RWPE1 (cell line): ENCODE measurements at regions not wholly inside any gene's neighbourhood (a gene's known extent, or its start where the extent isn't known, plus 50 kb on each side); places are given as distances from the start of the nearest gene placed in this dataset.
A peak's percentile ranks its signal among the peaks of the same experiment; 100 is the strongest.

Experiments
- CTCF ChIA-PET: fragments of 350-600 bp; sonication (Branson Sonifier 250); formaldehyde crosslinking; extraction: SDS; loops from one replicate; lab custom pipeline; 2021; lab: Yijun Ruan, JAX
- POLR2A ChIA-PET: fragments of 400-600 bp; formaldehyde crosslinking; extraction: SDS; loops from one replicate; lab custom pipeline; 2020; ENCODE audit warnings: antibody characterized with exemption; ENCODE audit not compliant: low non-redundant PET; lab: Yijun Ruan, JAX
- DNase-seq: peaks from one replicate; pipeline ENCODE4 v3.0.0; 2012; ENCODE audit warnings: low spot score
- H3K27ac ChIP-seq: fragments of 450-650 bp; 2 replicates; pipeline ENCODE4 v1.5.1; 2017
- TF ChIP-seq, protein P1 (sequence below): fragments of 450-650 bp; conservative IDR thresholded peaks from 2 replicates; pipeline ENCODE4 v1.5.1; 2017; ENCODE audit warnings: low read depth, mild to moderate bottlenecking

DNA sequence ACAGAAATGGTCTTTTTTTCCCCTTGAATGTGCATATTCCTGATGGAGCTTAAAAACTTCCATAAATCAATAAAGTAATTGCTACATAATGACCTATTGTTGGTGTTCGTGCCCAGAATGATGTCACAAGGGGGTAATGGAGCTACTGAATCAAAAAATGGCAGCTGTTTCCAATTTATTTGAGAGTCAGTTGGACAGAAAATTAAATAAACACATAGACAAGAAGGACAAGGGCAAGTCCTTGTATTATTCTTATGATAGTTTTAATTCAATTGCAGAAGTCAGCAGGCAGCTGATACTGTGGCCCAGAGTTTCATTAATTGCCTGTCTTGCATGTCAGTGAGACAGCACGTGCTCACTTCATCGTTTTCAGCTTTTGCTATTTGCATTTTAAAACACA, 473.5 kb downstream of the ETNK1 start:
- CTCF ChIA-PET = interaction anchor here (0.6 to 0.9 kb wide), 2 partner anchors 62 to 596 kb away, joined by 3 read pairs; no protein-coding TSS in a partner anchor
- POLR2A ChIA-PET = interaction anchor here (0.6 kb wide), 1 partner anchor 19 kb away, joined by 3 read pairs; no protein-coding TSS in a partner anchor
- no peak overlapping the region for H3K27ac ChIP-seq
- TF ChIP-seq, protein P1, sequence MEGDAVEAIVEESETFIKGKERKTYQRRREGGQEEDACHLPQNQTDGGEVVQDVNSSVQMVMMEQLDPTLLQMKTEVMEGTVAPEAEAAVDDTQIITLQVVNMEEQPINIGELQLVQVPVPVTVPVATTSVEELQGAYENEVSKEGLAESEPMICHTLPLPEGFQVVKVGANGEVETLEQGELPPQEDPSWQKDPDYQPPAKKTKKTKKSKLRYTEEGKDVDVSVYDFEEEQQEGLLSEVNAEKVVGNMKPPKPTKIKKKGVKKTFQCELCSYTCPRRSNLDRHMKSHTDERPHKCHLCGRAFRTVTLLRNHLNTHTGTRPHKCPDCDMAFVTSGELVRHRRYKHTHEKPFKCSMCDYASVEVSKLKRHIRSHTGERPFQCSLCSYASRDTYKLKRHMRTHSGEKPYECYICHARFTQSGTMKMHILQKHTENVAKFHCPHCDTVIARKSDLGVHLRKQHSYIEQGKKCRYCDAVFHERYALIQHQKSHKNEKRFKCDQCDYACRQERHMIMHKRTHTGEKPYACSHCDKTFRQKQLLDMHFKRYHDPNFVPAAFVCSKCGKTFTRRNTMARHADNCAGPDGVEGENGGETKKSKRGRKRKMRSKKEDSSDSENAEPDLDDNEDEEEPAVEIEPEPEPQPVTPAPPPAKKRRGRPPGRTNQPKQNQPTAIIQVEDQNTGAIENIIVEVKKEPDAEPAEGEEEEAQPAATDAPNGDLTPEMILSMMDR = no peak
- no peak for DNase-seq

DNA sequence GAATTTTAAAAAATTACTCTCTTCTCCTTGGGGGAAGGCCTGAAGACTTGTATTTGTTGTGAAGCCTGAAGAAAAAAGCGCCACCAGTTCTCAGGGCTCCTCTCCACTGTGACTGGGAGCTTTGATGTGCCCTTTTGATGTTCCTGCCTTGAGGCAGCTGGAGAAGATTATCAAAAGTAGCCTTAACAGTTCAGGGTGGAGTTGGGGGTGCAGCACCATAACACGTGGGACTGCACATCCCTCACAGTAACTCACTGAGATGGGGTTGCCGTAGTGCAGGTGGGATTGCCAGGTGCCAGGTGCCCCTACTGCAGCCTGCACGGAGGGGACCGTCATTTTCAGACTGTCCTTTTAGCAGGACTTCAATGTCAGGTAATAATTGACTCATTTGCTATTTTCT, 474.1 kb downstream of the ETNK1 start:
- no peak for DNase-seq
- ChIA-PET POLR2A (no interaction called here), CTCF (interaction anchor here (0.6 to 0.9 kb wide), 2 partner anchors 62 to 596 kb away, joined by 3 read pairs; no protein-coding TSS in a partner anchor)
- H3K27ac ChIP-seq = no peak overlapping the region
- TF ChIP-seq, protein P1 = no peak

DNA sequence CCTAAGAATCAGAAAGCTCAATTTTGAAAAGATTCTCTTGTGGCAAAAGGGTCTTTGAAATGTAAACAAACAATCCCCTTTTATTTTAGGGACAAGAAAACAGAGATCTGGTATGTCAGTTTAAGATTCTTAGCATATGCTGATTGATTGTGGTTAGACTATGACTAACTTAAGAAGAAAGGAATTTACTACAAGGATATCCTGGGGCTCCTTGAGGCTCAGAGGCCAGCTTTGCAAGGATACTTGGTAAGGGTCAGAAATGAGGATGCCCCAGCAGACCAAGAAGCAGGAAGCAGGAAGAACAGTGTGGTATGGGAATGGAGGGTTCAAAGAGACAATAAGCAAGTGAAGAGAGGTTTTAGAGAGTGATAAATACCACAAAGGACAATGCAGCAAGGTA, 474.6 kb downstream of the ETNK1 start:
- POLR2A ChIA-PET = no interaction called here
- no peak for DNase-seq
- CTCF ChIA-PET = interaction anchor here (0.5 to 0.6 kb wide), 2 partner anchors 220 to 235 kb away, joined by 3 to 4 read pairs; no protein-coding TSS in a partner anchor
- no peak overlapping the region for H3K27ac ChIP-seq
- TF ChIP-seq, protein P1 = no peak

DNA sequence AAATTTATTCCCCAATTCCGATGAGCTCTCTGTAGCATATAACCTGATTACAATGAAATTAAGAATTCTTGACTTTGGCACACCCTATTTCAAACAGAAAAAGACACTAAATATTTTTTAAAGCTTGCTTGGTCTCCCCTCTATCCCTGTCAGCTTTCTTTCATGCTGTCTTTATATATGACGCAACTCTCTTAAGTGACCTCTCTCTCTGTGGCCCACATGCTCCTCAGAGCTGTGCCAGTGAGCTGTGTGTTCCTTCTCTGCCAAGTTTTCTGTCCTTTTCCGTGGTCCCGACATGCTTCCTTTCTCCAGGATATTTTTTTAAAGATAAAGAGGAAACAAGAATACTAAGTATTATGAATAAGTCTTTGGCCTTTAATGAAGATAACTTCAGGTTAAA, 484.0 kb downstream of the ETNK1 start:
- ChIA-PET POLR2A (no interaction called here), CTCF (no interaction called here)
- no peak for DNase-seq
- no peak overlapping the region for H3K27ac ChIP-seq
- TF ChIP-seq, protein P1 = no peak

DNA sequence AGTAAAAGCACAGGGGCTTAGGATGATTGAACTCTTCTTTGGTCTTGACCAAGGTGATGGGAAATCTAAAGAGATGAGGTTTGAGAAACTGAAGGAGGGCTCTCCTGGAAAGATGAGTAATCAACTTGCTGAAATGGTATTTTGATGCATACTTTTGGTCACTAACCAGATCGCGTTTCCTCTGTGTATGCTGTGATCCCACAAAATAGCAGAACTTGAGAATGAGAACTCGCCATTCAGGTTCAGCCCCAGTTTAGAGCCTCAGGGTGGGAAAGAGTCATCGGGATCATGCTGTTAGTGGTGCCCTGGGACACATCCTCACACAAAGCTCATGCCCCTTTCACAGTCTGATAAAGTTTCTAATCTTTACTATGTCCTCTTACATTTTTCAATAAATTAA, 488.8 kb downstream of the ETNK1 start:
- peak; percentile 12 for DNase-seq
- H3K27ac ChIP-seq = no peak overlapping the region
- TF ChIP-seq, protein P1 = no peak
- ChIA-PET POLR2A (no interaction called here), CTCF (no interaction called here)

DNA sequence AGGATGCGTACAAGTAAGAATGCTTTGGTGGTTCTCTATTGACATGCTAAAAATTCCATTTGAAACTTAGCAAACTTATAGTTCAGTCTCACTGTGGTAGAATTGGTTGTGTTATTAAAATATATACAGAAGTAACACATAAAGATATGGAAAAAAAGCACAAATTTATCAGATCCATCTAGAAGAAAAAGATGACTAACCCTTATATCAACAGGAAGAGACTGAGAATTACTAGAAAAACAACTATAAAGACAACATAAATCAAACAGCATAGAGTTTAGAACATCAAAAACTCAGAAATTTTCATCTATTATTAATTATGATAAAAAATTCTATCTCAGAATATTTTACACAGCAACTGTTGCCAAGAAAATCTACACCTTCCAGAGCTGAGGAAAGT, 491.0 kb downstream of the ETNK1 start:
- H3K27ac ChIP-seq = no peak overlapping the region
- POLR2A ChIA-PET = no interaction called here
- CTCF ChIA-PET = no interaction called here
- TF ChIP-seq, protein P1 = no peak
- DNase-seq = no peak
